PC-9 (cell line): ENCODE measurements at regions not wholly inside any gene's neighbourhood (a gene's known extent, or its start where the extent isn't known, plus 50 kb on each side); places are given as distances from the start of the nearest gene placed in this dataset.

Experiments used
- BruUV-seq: library from RNA; stranded (reverse); fragments of 400-500 nt; replicated peaks from 2 replicates; lab custom pipeline; 2021; lab: Mats Ljungman, UMichigan
- CTCF ChIA-PET: fragments of 300-600 bp; sonication (Branson Sonifier 250); formaldehyde crosslinking; loops from one replicate; lab custom pipeline; 2022; ENCODE audit warnings: antibody characterized with exemption; lab: Charles Lee
- POLR2A ChIA-PET: fragments of 300-600 bp; sonication (Branson Sonifier 250); formaldehyde crosslinking; loops from one replicate; lab custom pipeline; 2022; ENCODE audit warnings: antibody characterized with exemption; ENCODE audit not compliant: unreplicated experiment; lab: Charles Lee
- DNase-seq, 2 experiments: peaks; one replicate each; pipeline versions ENCODE4 v3.0.0 to v3.0.0-alpha.2; 2015 to 2022; ENCODE audit warnings: mixed read lengths in 1 of 2
- H2AFZ ChIP-seq: fragments of 200-600 bp; sonication (generic); 2 replicates; pipeline ENCODE4 v1.8.1; 2017; ENCODE audit warnings: antibody characterized with exemption
- H3F3A ChIP-seq: fragments of 200-600 bp; sonication (generic); 2 replicates; pipeline ENCODE4 v1.8.1; 2017; ENCODE audit warnings: antibody characterized with exemption, mild to moderate bottlenecking, low read depth; ENCODE audit not compliant: insufficient read depth
- H3K27ac ChIP-seq: fragments of 200-600 bp; sonication (generic); 2 replicates; pipeline ENCODE4 v1.6.1; 2016; ENCODE audit warnings: mixed run types
- H3K27me3 ChIP-seq: fragments of 200-600 bp; sonication (generic); 2 replicates; pipeline ENCODE4 v1.6.1; 2016; ENCODE audit warnings: low read depth, mixed run types; ENCODE audit not compliant: insufficient read depth
- H3K36me3 ChIP-seq: fragments of 200-600 bp; sonication (generic); 2 replicates; pipeline ENCODE4 v1.6.1; 2016; ENCODE audit warnings: low read depth, mixed run types
- H3K4me1 ChIP-seq: fragments of 200-600 bp; sonication (generic); replicated peaks from 2 replicates; pipeline ENCODE4 v1.6.1; 2016; ENCODE audit warnings: mixed run types; ENCODE audit not compliant: insufficient read depth
- H3K4me2 ChIP-seq: fragments of 200-600 bp; sonication (generic); 2 replicates; pipeline ENCODE4 v1.6.1; 2017; ENCODE audit warnings: mixed run types
- H3K4me3 ChIP-seq: fragments of 200-600 bp; sonication (generic); 2 replicates; pipeline ENCODE4 v1.6.1; 2016; ENCODE audit warnings: mixed run types
- H3K79me2 ChIP-seq: fragments of 200-600 bp; sonication (generic); 2 replicates; pipeline ENCODE4 v1.6.1; 2017; ENCODE audit warnings: low read depth, mixed run types
- H3K9me2 ChIP-seq: fragments of 200-600 bp; sonication (generic); 2 replicates; pipeline ENCODE4 v1.8.1; 2017; ENCODE audit warnings: mild to moderate bottlenecking; ENCODE audit not compliant: insufficient read depth
- H3K9me3 ChIP-seq: fragments of 200-600 bp; sonication (generic); 2 replicates; pipeline ENCODE4 v1.8.1; 2016; ENCODE audit warnings: low read depth; ENCODE audit not compliant: insufficient read depth
- H4K20me1 ChIP-seq: fragments of 200-600 bp; sonication (generic); 2 replicates; pipeline ENCODE4 v1.8.1; 2017; ENCODE audit not compliant: insufficient read depth
- EZH2 ChIP-seq: fragments of 200-600 bp; sonication (generic); IDR thresholded peaks from 2 replicates; pipeline ENCODE4 v1.8.0; 2017; ENCODE audit warnings: antibody characterized with exemption, low read depth
- intact Hi-C: fragments of 100-400 bp; cut with micrococcal nuclease; formaldehyde crosslinking; loops from one replicate; pipeline ENCODE4 v1.10.0; 2022; ENCODE audit not compliant: unreplicated experiment
- TF ChIP-seq, protein P1 (sequence below): fragments of 200-600 bp; sonication (generic); conservative IDR thresholded peaks from 2 replicates; pipeline ENCODE4 v1.6.1; 2017; ENCODE audit warnings: mixed run types, antibody characterized with exemption, mild to moderate bottlenecking, moderate library complexity

DNA sequence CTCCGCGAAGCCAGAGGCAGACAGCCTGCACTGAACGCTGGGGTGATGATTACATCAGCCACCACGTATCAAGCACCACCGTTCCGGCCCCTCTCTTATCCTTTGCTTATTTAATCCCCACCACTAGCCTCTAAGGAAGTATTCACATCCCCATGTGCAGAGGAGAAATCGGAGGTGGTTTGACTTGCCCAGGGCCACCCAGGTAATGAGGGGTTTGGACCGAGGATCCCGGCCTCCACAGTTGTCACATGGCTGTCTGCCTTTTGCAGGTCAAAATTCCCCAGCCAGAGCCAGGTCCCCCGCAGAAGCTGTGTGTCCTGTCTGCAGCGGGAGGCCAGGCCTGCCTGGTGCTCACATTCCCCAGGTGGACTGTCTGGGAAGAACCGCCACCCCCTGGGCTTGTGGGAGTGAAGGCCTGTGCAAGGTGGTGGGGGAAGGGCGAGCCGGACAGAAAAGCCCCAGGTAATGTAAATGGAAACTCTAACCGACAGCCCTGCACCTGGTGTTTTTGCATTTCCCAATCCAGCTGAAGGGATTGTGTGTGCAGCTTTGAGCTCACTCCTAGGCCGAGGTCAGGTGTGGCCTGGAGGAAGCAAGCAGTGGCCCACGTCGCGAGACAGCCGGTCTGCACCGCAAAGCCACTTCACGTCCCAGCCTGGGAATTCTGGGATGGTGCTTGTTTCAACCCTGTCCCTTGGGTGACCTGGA, 108.5 kb upstream of the ID2 start:
- H3K27me3 ChIP-seq, result peaks cover 99% of the 10 kb centered on the region
- no peaks in the 10 kb centered on the region for H3K9me3 ChIP-seq
- H4K20me1 ChIP-seq, result no peaks in the 10 kb centered on the region; the same call in 1 of the 2 replicates
- H2AFZ ChIP-seq, result no peak overlapping the region
- no peaks in the 10 kb centered on the region for H3K36me3 ChIP-seq
- H3K4me1 ChIP-seq, result no peaks in the 10 kb centered on the region
- POLR2A ChIA-PET, result no interaction called here
- TF ChIP-seq EZH2, result no peak
- TF ChIP-seq, protein P1, sequence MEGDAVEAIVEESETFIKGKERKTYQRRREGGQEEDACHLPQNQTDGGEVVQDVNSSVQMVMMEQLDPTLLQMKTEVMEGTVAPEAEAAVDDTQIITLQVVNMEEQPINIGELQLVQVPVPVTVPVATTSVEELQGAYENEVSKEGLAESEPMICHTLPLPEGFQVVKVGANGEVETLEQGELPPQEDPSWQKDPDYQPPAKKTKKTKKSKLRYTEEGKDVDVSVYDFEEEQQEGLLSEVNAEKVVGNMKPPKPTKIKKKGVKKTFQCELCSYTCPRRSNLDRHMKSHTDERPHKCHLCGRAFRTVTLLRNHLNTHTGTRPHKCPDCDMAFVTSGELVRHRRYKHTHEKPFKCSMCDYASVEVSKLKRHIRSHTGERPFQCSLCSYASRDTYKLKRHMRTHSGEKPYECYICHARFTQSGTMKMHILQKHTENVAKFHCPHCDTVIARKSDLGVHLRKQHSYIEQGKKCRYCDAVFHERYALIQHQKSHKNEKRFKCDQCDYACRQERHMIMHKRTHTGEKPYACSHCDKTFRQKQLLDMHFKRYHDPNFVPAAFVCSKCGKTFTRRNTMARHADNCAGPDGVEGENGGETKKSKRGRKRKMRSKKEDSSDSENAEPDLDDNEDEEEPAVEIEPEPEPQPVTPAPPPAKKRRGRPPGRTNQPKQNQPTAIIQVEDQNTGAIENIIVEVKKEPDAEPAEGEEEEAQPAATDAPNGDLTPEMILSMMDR, result no peak
- no peak overlapping the region for H3K4me3 ChIP-seq
- CTCF ChIA-PET, result no interaction called here
- H3K4me2 ChIP-seq, result no peak overlapping the region
- H3K9me2 ChIP-seq, result no peaks in the 10 kb centered on the region
- H3F3A ChIP-seq, result no peaks in the 10 kb centered on the region
- intact Hi-C loops, result no loop called here
- DNase-seq, result no peak
- no peaks in the 10 kb centered on the region for H3K79me2 ChIP-seq
- no peak overlapping the region for H3K27ac ChIP-seq
- no TSS peak for BruUV-seq

DNA sequence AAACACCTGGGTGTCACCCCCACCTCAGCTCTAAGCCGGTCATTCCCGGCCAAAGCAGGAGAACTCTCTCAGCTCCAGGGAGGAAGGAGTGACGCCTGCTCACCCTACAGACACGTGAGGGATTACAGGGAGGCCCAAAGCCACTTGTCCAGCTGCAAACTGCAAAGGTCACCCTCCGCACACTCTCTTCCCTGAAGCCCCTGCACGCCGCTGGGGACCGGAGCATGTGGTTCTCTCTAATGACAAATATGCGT, 108.0 kb upstream of the ID2 start:
- no peaks in the 10 kb centered on the region for H3K9me3 ChIP-seq
- H3K9me2 ChIP-seq, result no peaks in the 10 kb centered on the region
- no TSS peak for BruUV-seq
- H2AFZ ChIP-seq, result no peak overlapping the region
- H3K36me3 ChIP-seq, result no peaks in the 10 kb centered on the region
- no peaks in the 10 kb centered on the region for H3K4me1 ChIP-seq
- no peaks in the 10 kb centered on the region; the same call in 1 of the 2 replicates for H4K20me1 ChIP-seq
- H3K27ac ChIP-seq, result no peak overlapping the region
- peaks cover 99% of the 10 kb centered on the region for H3K27me3 ChIP-seq
- DNase-seq, result no peak
- H3F3A ChIP-seq, result no peaks in the 10 kb centered on the region
- intact Hi-C loops, result no loop called here
- POLR2A ChIA-PET, result no interaction called here
- CTCF ChIA-PET, result no interaction called here
- no peaks in the 10 kb centered on the region for H3K79me2 ChIP-seq
- no peak overlapping the region for H3K4me2 ChIP-seq
- H3K4me3 ChIP-seq, result no peak overlapping the region
- no peak for TF ChIP-seq EZH2
- TF ChIP-seq, protein P1, result no peak

DNA sequence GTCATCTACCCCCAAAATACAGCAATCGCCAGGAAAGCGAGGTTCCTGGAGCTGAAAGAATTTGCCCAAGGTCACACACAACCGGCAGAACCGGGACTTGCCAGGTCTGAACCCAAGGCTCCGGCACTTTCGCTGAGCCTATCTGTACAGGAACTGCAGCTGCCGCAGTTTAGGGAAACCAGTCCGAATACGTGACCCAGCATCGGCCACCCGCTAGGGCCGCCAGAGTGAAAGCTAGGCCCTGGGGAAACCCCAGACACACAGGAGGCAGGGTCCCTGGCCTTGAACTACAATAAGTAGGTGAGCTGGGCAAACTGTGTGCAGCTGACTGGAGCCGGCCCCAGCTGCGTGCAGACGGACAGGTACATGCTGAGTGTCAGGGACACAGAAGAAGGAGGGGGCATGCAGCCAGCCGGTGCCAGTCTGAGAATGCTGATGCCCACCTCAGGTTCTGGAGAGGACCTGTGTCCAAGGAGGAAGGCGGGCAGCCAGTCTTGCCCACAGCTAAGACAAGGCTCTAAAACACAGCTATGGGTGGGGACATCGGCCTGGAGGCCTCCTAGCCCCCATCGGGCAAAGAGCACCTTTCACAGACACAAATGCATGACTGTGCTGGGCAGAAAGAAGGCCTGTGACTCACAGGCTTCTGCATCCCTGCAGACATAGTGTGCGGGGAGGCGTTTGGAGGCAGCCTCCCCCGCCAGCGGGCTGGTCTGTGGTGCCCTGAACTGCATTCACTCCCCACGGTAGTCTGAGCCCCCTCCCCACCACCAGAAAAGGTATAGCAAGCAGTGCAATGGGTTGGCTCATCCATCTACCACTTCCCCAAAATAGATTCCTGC, 107.4 kb upstream of the ID2 start:
- DNase-seq, result no peak
- Histone ChIP-seq H3K9me2 (no peaks in the 10 kb centered on the region), H3K27ac (no peak overlapping the region), H3K4me2 (no peak overlapping the region), H3K4me1 (no peaks in the 10 kb centered on the region), H3K79me2 (no peaks in the 10 kb centered on the region), H3F3A (no peaks in the 10 kb centered on the region), H3K9me3 (no peaks in the 10 kb centered on the region), H2AFZ (no peak overlapping the region), H3K36me3 (no peaks in the 10 kb centered on the region), H4K20me1 (no peaks in the 10 kb centered on the region), H3K27me3 (peaks cover 99% of the 10 kb centered on the region), H3K4me3 (no peak overlapping the region)
- intact Hi-C loops, result no loop called here
- TF ChIP-seq, protein P1, result no peak
- no peak for TF ChIP-seq EZH2
- CTCF ChIA-PET, result no interaction called here
- POLR2A ChIA-PET, result no interaction called here
- no TSS peak for BruUV-seq
